Endothelial cell of umbilical vein (primary cell): ENCODE measurements at regions not wholly inside any gene's neighbourhood (a gene's known extent, or its start where the extent isn't known, plus 50 kb on each side); places are given as distances from the start of the nearest gene placed in this dataset.

Experiments
- BruUV-seq: library from RNA; stranded (reverse); fragments of 400-500 nt; replicated peaks from 2 replicates; lab custom pipeline; 2021; lab: Mats Ljungman, UMichigan
- CTCF ChIA-PET: fragments of 300-600, 350-600 bp; sonication (Branson Sonifier 250); formaldehyde crosslinking; loops from one replicate; lab custom pipeline; 2021; ENCODE audit warnings: antibody characterized with exemption, inconsistent platforms; lab: Charles Lee
- POLR2A ChIA-PET: fragments of 300-600, 350-600 bp; sonication (Branson Sonifier 250); formaldehyde crosslinking; loops from one replicate; lab custom pipeline; 2021; ENCODE audit warnings: antibody characterized with exemption, inconsistent platforms; lab: Charles Lee
- DNase-seq: peaks from one replicate; pipeline ENCODE4 v3.0.0-alpha.2; 2011; ENCODE audit warnings: low read depth, low spot score
- FAIRE-seq: peaks from 2 replicates; lab custom pipeline; 2011; peaks lifted over from hg19 to GRCh38; lab: Jason Lieb, UNC
- H2AFZ ChIP-seq: 2 replicates; pipeline ENCODE4 v1.6.0; 2012; ENCODE audit warnings: low read depth, low read length, control low read depth, inconsistent platforms
- H3K27ac ChIP-seq: 2 replicates; pipeline ENCODE4 v1.5.1; 2011; ENCODE audit warnings: low read depth, mild to moderate bottlenecking, control low read depth, low read length, moderate library complexity; ENCODE audit not compliant: insufficient read depth
- H3K27me3 ChIP-seq, 2 experiments: 2 replicates each; pipeline versions ENCODE4 v1.6.0 to v1.6.1; 2011; ENCODE audit warnings: low read length in 2 of 2, mixed read lengths in 1 of 2; ENCODE audit not compliant: control insufficient read depth in 2 of 2, insufficient read depth in 2 of 2
- H3K36me3 ChIP-seq, 2 experiments: 2 replicates in 1 of 2; 3 replicates in 1 of 2; pipeline ENCODE4 v1.5.1; 2011; ENCODE audit warnings: low read length in 2 of 2, mild to moderate bottlenecking in 1 of 2, moderate library complexity in 1 of 2; ENCODE audit not compliant: control insufficient read depth in 2 of 2, insufficient read depth in 2 of 2; ENCODE audit errors: extremely low read depth in 1 of 2
- H3K4me1 ChIP-seq: 3 replicates; pipeline ENCODE4 v1.5.1; 2011; ENCODE audit warnings: mild to moderate bottlenecking, low read length; ENCODE audit not compliant: control insufficient read depth, insufficient read depth; ENCODE audit errors: extremely low read depth
- H3K4me2 ChIP-seq: 2 replicates; pipeline ENCODE4 v1.6.1; 2011; ENCODE audit warnings: low read length, control low read depth, mixed read lengths; ENCODE audit not compliant: insufficient read depth
- H3K4me3 ChIP-seq, 3 experiments: fragments of 200-600 bp in 1 of 3; sonication (generic), shearing (Covaris generic) in 1 of 3; replicated peaks in 1 of 3; 2 replicates each; pipeline ENCODE4 v1.5.1; 2011 to 2016; ENCODE audit warnings: control low read depth in 3 of 3, low read length in 3 of 3, mild to moderate bottlenecking in 2 of 3, inconsistent platforms in 1 of 3, low read depth in 1 of 3, moderate library complexity in 1 of 3; ENCODE audit not compliant: insufficient read depth in 1 of 3
- H3K79me2 ChIP-seq: 2 replicates; pipeline ENCODE4 v1.6.0; 2012; ENCODE audit warnings: low read length, inconsistent platforms; ENCODE audit not compliant: control insufficient read depth, insufficient read depth
- H3K9ac ChIP-seq: replicated peaks from 2 replicates; pipeline ENCODE3; 2011; ENCODE audit warnings: low read length, control low read depth; ENCODE audit not compliant: insufficient read depth; ENCODE audit errors: extremely low read depth
- H3K9me1 ChIP-seq: replicated peaks from 3 replicates; pipeline ENCODE4 v1.6.0; 2011; ENCODE audit warnings: mild to moderate bottlenecking, low read length; ENCODE audit not compliant: control insufficient read depth, insufficient read depth; ENCODE audit errors: extremely low read depth
- H3K9me3 ChIP-seq: replicated peaks from 2 replicates; pipeline ENCODE4 v1.5.1; 2012; ENCODE audit warnings: low read length, inconsistent platforms; ENCODE audit not compliant: control insufficient read depth, insufficient read depth
- H4K20me1 ChIP-seq: replicated peaks from 2 replicates; pipeline ENCODE3; 2011; ENCODE audit warnings: mild to moderate bottlenecking, low read length; ENCODE audit not compliant: control insufficient read depth, insufficient read depth; ENCODE audit errors: extremely low read depth
- CTCF ChIP-seq, 2 donors: IDR thresholded peaks; 1 replicate in 1 of 2; 2 replicates in 1 of 2; pipeline ENCODE4 v1.5.1; 2011; ENCODE audit warnings: low read length in 2 of 2, mild to moderate bottlenecking in 2 of 2, moderate library complexity in 2 of 2, control low read depth in 1 of 2, inconsistent platforms in 1 of 2, low read depth in 1 of 2; ENCODE audit not compliant: insufficient read depth in 1 of 2; ENCODE audit errors: extremely low read depth in 1 of 2
- EZH2 ChIP-seq: IDR thresholded peaks from 2 replicates; pipeline ENCODE4 v1.6.1; 2012; ENCODE audit warnings: borderline replicate concordance, low read depth, mild to moderate bottlenecking, moderate library complexity, low read length, inconsistent platforms; ENCODE audit not compliant: severe bottlenecking
- FOS ChIP-seq: IDR thresholded peaks from 2 replicates; pipeline ENCODE4 v1.6.1; 2011; ENCODE audit warnings: mild to moderate bottlenecking, low read length, moderate library complexity, borderline replicate concordance; ENCODE audit not compliant: insufficient read depth
- GATA2 ChIP-seq: IDR thresholded peaks from 2 replicates; pipeline ENCODE4 v1.7.0; 2011; ENCODE audit warnings: low read depth, mild to moderate bottlenecking, moderate library complexity, mixed read lengths, low read length; ENCODE audit not compliant: insufficient read length, insufficient read depth
- JUN ChIP-seq: IDR thresholded peaks from 2 replicates; pipeline ENCODE4 v1.6.1; 2011; ENCODE audit warnings: borderline replicate concordance, low read depth; ENCODE audit not compliant: insufficient read length, insufficient read depth
- MAX ChIP-seq: IDR thresholded peaks from 2 replicates; pipeline ENCODE4 v1.6.1; 2011; ENCODE audit not compliant: insufficient read depth, insufficient read length
- MYC ChIP-seq: IDR thresholded peaks from one replicate; pipeline ENCODE4 v1.6.1; 2011; ENCODE audit warnings: mild to moderate bottlenecking, low read depth, low read length
- POLR2A ChIP-seq: IDR thresholded peaks from 2 replicates; pipeline ENCODE4 v1.6.1; 2012; ENCODE audit warnings: low read depth, mild to moderate bottlenecking, control low read depth, low read length
- POLR2AphosphoS5 ChIP-seq: IDR thresholded peaks from 2 replicates; pipeline ENCODE4 v1.6.1; 2012; ENCODE audit warnings: low read depth, mild to moderate bottlenecking, control low read depth, low read length, moderate library complexity; ENCODE audit not compliant: insufficient read depth
- dilution Hi-C: fragments of 300-500 bp; cut with MboI; formaldehyde crosslinking; loops from one replicate; pipeline ENCODE4 v1.15.0; 2019; ENCODE audit warnings: low sequenced_read_pairs; ENCODE audit not compliant: extremely low pct_ligation_motif_present
- intact Hi-C: fragments of 100-400 bp; cut with micrococcal nuclease; formaldehyde crosslinking; loops from one replicate; pipeline ENCODE4 v1.10.0; 2022

- H3K9ac ChIP-seq = no peak overlapping the region
- CTCF ChIA-PET = no interaction called here
- H2AFZ ChIP-seq = no peak overlapping the region
- H3K27me3 ChIP-seq = no peaks in the 10 kb centered on the region
- no peaks in the 10 kb centered on the region for H3K79me2 ChIP-seq
- H3K4me1 ChIP-seq = no peaks in the 10 kb centered on the region
- dilution Hi-C loops (no loop called here), intact Hi-C loops (no loop called here)
- no TSS peak for BruUV-seq
- no peak overlapping the region for H3K27ac ChIP-seq
- no peaks in the 10 kb centered on the region for H3K9me3 ChIP-seq
- DNase-seq = no peak
- no peaks in the 10 kb centered on the region for H3K9me1 ChIP-seq
- TF ChIP-seq JUN (no peak), GATA2 (no peak), MAX (no peak), POLR2AphosphoS5 (no peak)
- POLR2A ChIA-PET = no interaction called here
- FAIRE-seq = no peak
- no peak overlapping the region for H3K4me2 ChIP-seq
- H3K36me3 ChIP-seq = no peaks in the 10 kb centered on the region
- no peak overlapping the region for H3K4me3 ChIP-seq
- no peaks in the 10 kb centered on the region for H4K20me1 ChIP-seq
Measured at GRCh38 chr1:80468356-80468755, 1332.4 kb upstream of the ADGRL2 start.

- Histone ChIP-seq H3K4me1 (no peaks in the 10 kb centered on the region), H3K4me2 (no peak overlapping the region), H3K9me1 (no peaks in the 10 kb centered on the region), H4K20me1 (no peaks in the 10 kb centered on the region), H3K27me3 (no peaks in the 10 kb centered on the region), H3K79me2 (no peaks in the 10 kb centered on the region), H3K4me3 (no peak overlapping the region), H3K27ac (no peak overlapping the region), H3K9ac (no peak overlapping the region), H3K9me3 (no peaks in the 10 kb centered on the region), H3K36me3 (no peaks in the 10 kb centered on the region), H2AFZ (no peak overlapping the region)
- no TSS peak for BruUV-seq
- ChIA-PET POLR2A (no interaction called here), CTCF (no interaction called here)
- intact Hi-C loops = no loop called here
- DNase-seq = no peak
- no peak for FAIRE-seq
- dilution Hi-C loops = no loop called here
- TF ChIP-seq POLR2A (no peak), JUN (no peak), CTCF (IDR thresholded peaks at IDR 0.05; ENCODE audit: extremely low read depth in 1 of 2, insufficient read depth in 1 of 2, low read depth in 1 of 2, low read length in 2 of 2) (no peak), EZH2 (no peak), GATA2 (no peak), FOS (no peak), MYC (no peak), MAX (no peak), POLR2AphosphoS5 (no peak)
Measured at GRCh38 chr1:80462006-80462405, 1338.7 kb upstream of the ADGRL2 start.
